HepG2 (cell line): ENCODE measurements at regions not wholly inside any gene's neighbourhood (a gene's known extent, or its start where the extent isn't known, plus 50 kb on each side); places are given as distances from the start of the nearest gene placed in this dataset.
A peak's percentile ranks its signal among the peaks of the same experiment; 100 is the strongest.

Experiments used
- ATAC-seq: fragments of 200-7000 bp; cut with Tn5 transposase; 3 replicates; pipeline ENCODE4 v1.9.1; 2020; ENCODE audit warnings: mild to moderate bottlenecking, moderate library complexity
- BruUV-seq: library from RNA; stranded (reverse); fragments of 400-500 nt; replicated peaks from 2 replicates; lab custom pipeline; 2021; lab: Mats Ljungman, UMichigan
- CTCF ChIA-PET: fragments of 300-600 bp; formaldehyde crosslinking; extraction: SDS; loops from one replicate; lab custom pipeline; 2021; ENCODE audit warnings: low total read pairs, inconsistent platforms, low intra/inter-chr PET ratio; lab: Yijun Ruan, JAX
- POLR2A ChIA-PET: fragments of 350-600 bp; sonication (Branson Sonifier 250); formaldehyde crosslinking; loops from one replicate; lab custom pipeline; 2020; ENCODE audit warnings: antibody characterized with exemption, inconsistent platforms; lab: Yijun Ruan, JAX
- DNase-seq: peaks from one replicate; pipeline ENCODE4 v3.0.0-alpha.2; 2015; ENCODE audit warnings: low spot score
- FAIRE-seq: peaks from 3 replicates; lab custom pipeline; 2011; peaks lifted over from hg19 to GRCh38; lab: Jason Lieb, UNC
- H2AFZ ChIP-seq: one replicate; pipeline ENCODE4 v1.6.1; 2011; ENCODE audit warnings: low read length, inconsistent platforms
- H3K27ac ChIP-seq: fragments of 300-600 bp; 3 replicates; pipeline ENCODE4 v1.8.0; 2011; ENCODE audit warnings: mixed run types, mild to moderate bottlenecking, mixed read lengths, low read length, inconsistent platforms; ENCODE audit not compliant: insufficient read depth; ENCODE audit errors: extremely low read length
- H3K27me3 ChIP-seq, 2 experiments: fragments of 200-600 bp in 1 of 2; 2 replicates in 1 of 2; 3 replicates in 1 of 2; pipeline versions ENCODE4 v1.6.0 to v1.8.0; 2011; ENCODE audit warnings: low read length in 2 of 2, mild to moderate bottlenecking in 2 of 2, moderate library complexity in 2 of 2, inconsistent platforms in 1 of 2; ENCODE audit not compliant: insufficient read depth in 2 of 2, control insufficient read depth in 1 of 2
- H3K36me3 ChIP-seq, 2 experiments: fragments of 200-600 bp in 1 of 2; replicated peaks in 1 of 2; 2 replicates in 1 of 2; 3 replicates in 1 of 2; pipeline versions ENCODE4 v1.5.1 to v1.8.0; 2011; ENCODE audit warnings: low read length in 2 of 2, inconsistent platforms in 1 of 2; ENCODE audit not compliant: insufficient read depth in 2 of 2, control insufficient read depth in 1 of 2
- H3K4me1 ChIP-seq: 2 replicates; pipeline ENCODE4 v1.5.1; 2012; ENCODE audit warnings: low read length, inconsistent platforms; ENCODE audit not compliant: insufficient read depth
- H3K4me2 ChIP-seq: 2 replicates; pipeline ENCODE4 v1.6.0; 2011; ENCODE audit warnings: low read depth, low read length, inconsistent platforms
- H3K4me3 ChIP-seq, 3 experiments: fragments of 200-600 bp in 1 of 3; sonication (generic), shearing (Covaris generic) in 1 of 3; replicated peaks in 1 of 3; 2 replicates each; pipeline ENCODE4 v1.5.1; 2011 to 2016; ENCODE audit warnings: low read length in 3 of 3, inconsistent platforms in 2 of 3, low read depth in 2 of 3, mild to moderate bottlenecking in 2 of 3, control low read depth in 1 of 3, mixed read lengths in 1 of 3; ENCODE audit not compliant: insufficient read depth in 1 of 3
- H3K79me2 ChIP-seq: one replicate; pipeline ENCODE4 v1.6.1; 2011; ENCODE audit warnings: low read length, inconsistent platforms; ENCODE audit not compliant: insufficient read depth
- H3K9ac ChIP-seq: 2 replicates; pipeline ENCODE4 v1.6.0; 2011; ENCODE audit warnings: mild to moderate bottlenecking, low read depth, low read length, inconsistent platforms; ENCODE audit not compliant: insufficient read depth
- H3K9me3 ChIP-seq: 2 replicates; pipeline ENCODE4 v1.5.1; 2012; ENCODE audit warnings: mild to moderate bottlenecking, low read length
- H4K20me1 ChIP-seq: 2 replicates; pipeline ENCODE4 v1.6.0; 2011; ENCODE audit warnings: inconsistent platforms, mild to moderate bottlenecking, low read length, moderate library complexity; ENCODE audit not compliant: insufficient read depth
- ARNT2 ChIP-seq: sonication (generic); formaldehyde crosslinking; IDR thresholded peaks from 2 replicates; pipeline ENCODE4 v1.8.0; 2022; ENCODE audit warnings: mild to moderate bottlenecking, low read depth, missing genetic modification reagents, moderate library complexity
- HNRNPH1 ChIP-seq: fragments of 200-400 bp; formaldehyde crosslinking; optimal IDR thresholded peaks from 2 replicates; pipeline ENCODE3; 2017; ENCODE audit warnings: mild to moderate bottlenecking, low read depth, low read length
- MAFK ChIP-seq, 2 experiments: IDR thresholded peaks in 1 of 2; conservative IDR thresholded peaks in 1 of 2; 2 replicates each; pipeline ENCODE4 v1.6.1; 2011; ENCODE audit warnings: improper control_type of control experiment in 2 of 2, low read length in 2 of 2
- SALL2 ChIP-seq: sonication (generic); formaldehyde crosslinking; IDR thresholded peaks from 2 replicates; pipeline ENCODE4 v1.8.1; 2023; ENCODE audit warnings: mild to moderate bottlenecking, missing genetic modification reagents, inconsistent platforms
- TEAD3 ChIP-seq: optimal IDR thresholded peaks from 2 replicates; pipeline ENCODE3; 2016; ENCODE audit warnings: borderline replicate concordance
- ZBTB39 ChIP-seq: sonication (generic); formaldehyde crosslinking; IDR thresholded peaks from 2 replicates; pipeline ENCODE4 v1.5.0; 2020; ENCODE audit warnings: missing genetic modification reagents
- ZNF549 ChIP-seq: sonication (generic); formaldehyde crosslinking; IDR thresholded peaks from 2 replicates; pipeline ENCODE4 v1.5.0; 2020; ENCODE audit warnings: missing genetic modification reagents
- ZNF770 ChIP-seq: sonication (generic); formaldehyde crosslinking; IDR thresholded peaks from 2 replicates; pipeline ENCODE4 v1.5.0; 2020; ENCODE audit warnings: mild to moderate bottlenecking, missing genetic modification reagents
- WGBS: methylation state at CpG from one replicate; pipeline ENCODE4 v1.1.6; 2017; ENCODE audit warnings: low lambda C conversion rate; 5-methylcytosine and 5-hydroxymethylcytosine counted together
- in situ Hi-C: cut with HindIII; loops from 2 replicates; pipeline ENCODE4 v1.10.0; 2017; ENCODE audit warnings: low pct_unique_long_range_greater_than_20kb; ENCODE audit not compliant: extremely low pct_ligation_motif_present
- intact Hi-C: fragments of 100-400 bp; cut with micrococcal nuclease; formaldehyde crosslinking; loops from one replicate; pipeline ENCODE4 v1.10.0; 2022; ENCODE audit not compliant: unreplicated experiment

GRCh38 chr6:111976139-111976538 is 77.8 kb upstream of the CCN6 start:
- POLR2A ChIA-PET: no interaction called here
- H3K9ac ChIP-seq: no peak overlapping the region
- H4K20me1 ChIP-seq: no peaks in the 10 kb centered on the region
- WGBS: 3% methylated on average over 2 of the region's 2 CpGs
- H3K79me2 ChIP-seq: no peaks in the 10 kb centered on the region
- H3K4me2 ChIP-seq: no peak overlapping the region
- DNase-seq: no peak
- no TSS peak for BruUV-seq
- intact Hi-C loops: no loop called here
- H3K27me3 ChIP-seq: peaks cover 0 to 13% of the 10 kb centered on the region in 2 experiments; a peak in 1 of 5 replicates
- H3K4me3 ChIP-seq: no peak overlapping the region
- in situ Hi-C loops: no loop called here
- ATAC-seq: no peak
- TF ChIP-seq SALL2 (CRISPR knock-in tag) (no peak), HNRNPH1 (no peak), TEAD3 (no peak), ZBTB39 (CRISPR knock-in tag) (no peak), ZNF770 (CRISPR knock-in tag) (no peak), ZNF549 (no peak), MAFK (conservative IDR thresholded peaks at IDR 0.05 in 1 of 2, IDR thresholded peaks at IDR 0.05 in 1 of 2; ENCODE audit: low read length in 2 of 2) (0 out of 4 replicates have a peak, but pooled peaks of 1 of the 2 experiments have one; percentile 21), ARNT2 (CRISPR knock-in tag) (no peak)
- no peaks in the 10 kb centered on the region for H3K9me3 ChIP-seq
- FAIRE-seq: no peak
- CTCF ChIA-PET: no interaction called here
- no peak overlapping the region for H3K27ac ChIP-seq
- no peaks in the 10 kb centered on the region for H3K4me1 ChIP-seq
- no peaks in the 10 kb centered on the region for H3K36me3 ChIP-seq
- no peak overlapping the region for H2AFZ ChIP-seq
